ENCODE measurements at regions not wholly inside any gene's neighbourhood (a gene's known extent, or its start where the extent isn't known, plus 50 kb on each side); places are given as distances from the start of the nearest gene placed in this dataset.

DNA sequence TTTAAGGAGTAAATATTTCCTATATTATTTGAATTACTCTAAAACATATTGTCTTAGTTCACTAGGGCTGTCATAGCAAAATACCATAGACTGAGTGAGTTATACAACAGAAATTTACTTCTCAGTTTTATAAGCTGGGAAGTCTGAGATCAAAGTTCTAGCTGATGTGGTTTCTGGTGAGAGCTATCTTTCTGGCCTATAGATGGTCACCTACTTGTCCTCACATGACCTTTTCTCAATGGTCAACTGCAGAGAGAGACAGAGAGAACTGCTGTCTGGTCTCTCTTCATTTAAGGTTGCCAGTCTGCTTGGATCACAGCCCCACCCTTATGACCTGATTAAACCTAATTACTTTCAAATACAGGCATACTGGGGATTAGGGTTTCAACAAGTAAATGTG, 490.9 kb downstream of the FBXO15 start:
- no peaks in the 10 kb centered on the region for H3K4me1 ChIP-seq
- DNase-seq (no peak), ATAC-seq (no peak)
- intact Hi-C loops (cut with DNase I): no loop called here
- TF ChIP-seq, protein P1, sequence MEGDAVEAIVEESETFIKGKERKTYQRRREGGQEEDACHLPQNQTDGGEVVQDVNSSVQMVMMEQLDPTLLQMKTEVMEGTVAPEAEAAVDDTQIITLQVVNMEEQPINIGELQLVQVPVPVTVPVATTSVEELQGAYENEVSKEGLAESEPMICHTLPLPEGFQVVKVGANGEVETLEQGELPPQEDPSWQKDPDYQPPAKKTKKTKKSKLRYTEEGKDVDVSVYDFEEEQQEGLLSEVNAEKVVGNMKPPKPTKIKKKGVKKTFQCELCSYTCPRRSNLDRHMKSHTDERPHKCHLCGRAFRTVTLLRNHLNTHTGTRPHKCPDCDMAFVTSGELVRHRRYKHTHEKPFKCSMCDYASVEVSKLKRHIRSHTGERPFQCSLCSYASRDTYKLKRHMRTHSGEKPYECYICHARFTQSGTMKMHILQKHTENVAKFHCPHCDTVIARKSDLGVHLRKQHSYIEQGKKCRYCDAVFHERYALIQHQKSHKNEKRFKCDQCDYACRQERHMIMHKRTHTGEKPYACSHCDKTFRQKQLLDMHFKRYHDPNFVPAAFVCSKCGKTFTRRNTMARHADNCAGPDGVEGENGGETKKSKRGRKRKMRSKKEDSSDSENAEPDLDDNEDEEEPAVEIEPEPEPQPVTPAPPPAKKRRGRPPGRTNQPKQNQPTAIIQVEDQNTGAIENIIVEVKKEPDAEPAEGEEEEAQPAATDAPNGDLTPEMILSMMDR (IDR thresholded peaks at IDR 0.05): no peak
- no peaks in the 10 kb centered on the region for H3K27me3 ChIP-seq (ENCODE audit: low read depth)
- H3K4me3 ChIP-seq: no peak overlapping the region
- H3K27ac ChIP-seq: no peak overlapping the region
- no peaks in the 10 kb centered on the region for H3K36me3 ChIP-seq
- H3K9me3 ChIP-seq: no peaks in the 10 kb centered on the region

DNA sequence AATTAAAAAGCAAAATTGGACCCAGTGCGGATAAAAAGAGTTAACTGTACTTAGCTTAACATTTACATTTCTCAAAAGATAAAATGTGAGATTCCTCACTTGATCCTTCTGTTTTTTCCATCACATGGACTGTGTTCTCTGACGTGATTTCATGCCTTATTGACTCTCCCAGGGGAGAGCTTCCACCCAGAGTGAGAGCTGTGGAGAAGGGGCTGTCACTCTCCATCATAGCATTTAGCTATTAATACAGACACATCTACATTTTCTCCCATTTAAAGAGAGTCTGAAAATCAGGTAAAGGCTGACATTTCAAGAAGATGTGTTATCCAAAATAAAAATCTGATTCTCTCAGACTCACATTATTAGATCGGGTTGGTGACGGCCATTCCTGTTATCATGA, 493.8 kb downstream of the FBXO15 start:
- H3K9me3 ChIP-seq: no peaks in the 10 kb centered on the region
- intact Hi-C loops (cut with DNase I): no loop called here
- H3K27ac ChIP-seq: no peak overlapping the region
- DNase-seq (no peak), ATAC-seq (no peak)
- H3K27me3 ChIP-seq (ENCODE audit: low read depth): no peaks in the 10 kb centered on the region
- H3K4me3 ChIP-seq: no peak overlapping the region
- TF ChIP-seq, protein P1 (IDR thresholded peaks at IDR 0.05): no peak
- H3K36me3 ChIP-seq: no peaks in the 10 kb centered on the region
- H3K4me1 ChIP-seq: no peaks in the 10 kb centered on the region

DNA sequence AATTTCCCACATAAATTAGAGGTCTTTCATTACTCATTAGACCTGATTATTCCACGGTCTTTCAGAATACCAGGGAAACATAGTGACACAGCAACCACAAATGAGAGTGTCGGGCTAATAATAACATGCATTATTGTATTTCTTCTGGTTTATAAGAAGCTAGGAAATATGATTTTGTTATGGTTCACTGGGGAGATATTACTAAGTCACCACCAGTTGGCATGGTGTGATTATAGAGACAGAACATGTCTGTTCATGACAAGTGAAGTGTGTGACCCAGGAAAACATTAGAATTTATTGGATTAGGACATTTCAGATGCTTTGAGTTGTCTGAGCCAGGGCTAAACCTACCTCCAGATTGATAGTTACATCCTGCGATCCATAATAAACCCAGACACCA, 494.4 kb downstream of the FBXO15 start:
- H3K4me3 ChIP-seq: no peak overlapping the region
- no peak for ATAC-seq
- no peaks in the 10 kb centered on the region for H3K4me1 ChIP-seq
- TF ChIP-seq, protein P1 (IDR thresholded peaks at IDR 0.05): no peak
- H3K27ac ChIP-seq: no peak overlapping the region
- no peaks in the 10 kb centered on the region for H3K36me3 ChIP-seq
- no peak for DNase-seq
- H3K27me3 ChIP-seq (ENCODE audit: low read depth): no peaks in the 10 kb centered on the region
- intact Hi-C loops (cut with DNase I): no loop called here
- no peaks in the 10 kb centered on the region for H3K9me3 ChIP-seq

DNA sequence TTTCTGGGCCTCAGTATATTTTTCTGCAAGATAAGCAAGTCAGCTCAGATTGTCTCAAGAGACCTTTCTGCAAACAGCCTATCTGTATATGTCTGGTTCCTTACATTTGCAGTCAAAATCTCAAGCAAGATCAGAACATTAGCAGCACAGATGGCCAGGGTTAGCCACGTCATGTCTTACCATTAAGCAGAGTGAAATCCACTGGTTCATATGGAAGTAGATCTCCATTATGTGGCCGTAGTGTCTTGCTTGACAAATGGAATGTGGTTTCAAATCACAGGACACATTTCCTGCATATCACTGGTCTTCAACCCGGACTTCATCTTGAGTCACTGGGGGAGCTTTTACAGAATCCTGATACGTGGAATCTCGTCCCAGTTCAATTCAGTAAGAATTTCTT, 500.2 kb downstream of the FBXO15 start:
- H3K27me3 ChIP-seq (ENCODE audit: low read depth): no peaks in the 10 kb centered on the region
- no peak for ATAC-seq
- H3K4me1 ChIP-seq: no peaks in the 10 kb centered on the region
- H3K36me3 ChIP-seq: no peaks in the 10 kb centered on the region
- no peaks in the 10 kb centered on the region for H3K9me3 ChIP-seq
- intact Hi-C loops (cut with DNase I): no loop called here
- TF ChIP-seq, protein P1 (IDR thresholded peaks at IDR 0.05): no peak
- H3K4me3 ChIP-seq: no peak overlapping the region
- no peak for DNase-seq
- no peak overlapping the region for H3K27ac ChIP-seq

GRCh38 chr18:73646772-73647171, 500.9 kb downstream of the FBXO15 start:
- no peaks in the 10 kb centered on the region for H3K9me3 ChIP-seq
- intact Hi-C loops (cut with DNase I): no loop called here
- ATAC-seq (no peak), DNase-seq (no peak)
- no peaks in the 10 kb centered on the region for H3K36me3 ChIP-seq
- H3K27me3 ChIP-seq (ENCODE audit: low read depth): no peaks in the 10 kb centered on the region
- no peaks in the 10 kb centered on the region for H3K4me1 ChIP-seq
- no peak overlapping the region for H3K4me3 ChIP-seq
- H3K27ac ChIP-seq: no peak overlapping the region
- TF ChIP-seq, protein P1 (IDR thresholded peaks at IDR 0.05): no peak

- H3K4me3 ChIP-seq: no peak overlapping the region
- H3K27me3 ChIP-seq (ENCODE audit: low read depth): no peaks in the 10 kb centered on the region
- no peaks in the 10 kb centered on the region for H3K36me3 ChIP-seq
- intact Hi-C loops (cut with DNase I): no loop called here
- no peaks in the 10 kb centered on the region for H3K4me1 ChIP-seq
- ATAC-seq (no peak), DNase-seq (no peak)
- H3K9me3 ChIP-seq: no peaks in the 10 kb centered on the region
- TF ChIP-seq, protein P1 (IDR thresholded peaks at IDR 0.05): no peak
- no peak overlapping the region for H3K27ac ChIP-seq
These were observed 501.4 kb downstream of the FBXO15 start for GRCh38 chr18:73646196-73646595.
